PC-3 (cell line): ENCODE measurements at regions not wholly inside any gene's neighbourhood (a gene's known extent, or its start where the extent isn't known, plus 50 kb on each side); places are given as distances from the start of the nearest gene placed in this dataset.

Experiments used
- EZH2phosphoT487 ChIP-seq: fragments of 300-600 bp; sonication (generic); IDR thresholded peaks from 2 replicates; pipeline ENCODE4 v1.6.1; 2018; ENCODE audit warnings: mild to moderate bottlenecking, antibody characterized with exemption, low read length, borderline replicate concordance
- TF ChIP-seq, protein P1 (sequence below): fragments of 300-600 bp; sonication (generic); conservative IDR thresholded peaks from 2 replicates; pipeline ENCODE4 v1.5.1; 2017; ENCODE audit warnings: antibody characterized with exemption, low read depth, mild to moderate bottlenecking, low read length

DNA sequence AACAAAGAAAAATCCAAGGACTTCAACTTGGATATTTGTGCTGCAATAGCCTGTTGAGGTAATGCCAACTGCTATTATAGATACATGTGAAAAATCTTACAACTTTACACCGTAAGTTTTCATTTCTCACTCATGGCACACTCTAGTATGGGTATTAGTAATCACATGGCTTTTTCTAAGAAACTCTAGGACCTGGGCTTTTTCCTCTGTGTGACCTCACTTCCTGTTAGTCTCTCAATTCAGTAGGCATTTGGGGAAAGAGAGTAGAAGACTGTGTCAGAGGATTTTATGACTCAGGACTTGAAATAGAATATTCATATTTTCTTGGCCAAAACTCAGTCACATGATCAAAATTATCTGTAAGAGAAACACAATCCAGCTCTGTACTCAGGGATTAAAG lies 1049.9 kb downstream of the REEP3 start:
- TF ChIP-seq, protein P1, sequence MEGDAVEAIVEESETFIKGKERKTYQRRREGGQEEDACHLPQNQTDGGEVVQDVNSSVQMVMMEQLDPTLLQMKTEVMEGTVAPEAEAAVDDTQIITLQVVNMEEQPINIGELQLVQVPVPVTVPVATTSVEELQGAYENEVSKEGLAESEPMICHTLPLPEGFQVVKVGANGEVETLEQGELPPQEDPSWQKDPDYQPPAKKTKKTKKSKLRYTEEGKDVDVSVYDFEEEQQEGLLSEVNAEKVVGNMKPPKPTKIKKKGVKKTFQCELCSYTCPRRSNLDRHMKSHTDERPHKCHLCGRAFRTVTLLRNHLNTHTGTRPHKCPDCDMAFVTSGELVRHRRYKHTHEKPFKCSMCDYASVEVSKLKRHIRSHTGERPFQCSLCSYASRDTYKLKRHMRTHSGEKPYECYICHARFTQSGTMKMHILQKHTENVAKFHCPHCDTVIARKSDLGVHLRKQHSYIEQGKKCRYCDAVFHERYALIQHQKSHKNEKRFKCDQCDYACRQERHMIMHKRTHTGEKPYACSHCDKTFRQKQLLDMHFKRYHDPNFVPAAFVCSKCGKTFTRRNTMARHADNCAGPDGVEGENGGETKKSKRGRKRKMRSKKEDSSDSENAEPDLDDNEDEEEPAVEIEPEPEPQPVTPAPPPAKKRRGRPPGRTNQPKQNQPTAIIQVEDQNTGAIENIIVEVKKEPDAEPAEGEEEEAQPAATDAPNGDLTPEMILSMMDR, result no peak
- TF ChIP-seq EZH2phosphoT487, result no peak
